Activated CD8-positive, alpha-beta memory T cell treated with anti-CD3 and anti-CD28 coated beads for 24 hours (primary cell): ENCODE measurements at regions not wholly inside any gene's neighbourhood (a gene's known extent, or its start where the extent isn't known, plus 50 kb on each side); places are given as distances from the start of the nearest gene placed in this dataset.
A peak's percentile ranks its signal among the peaks of the same experiment; 100 is the strongest.

ENCODE experiments used
- DNase-seq: peaks from one replicate; pipeline ENCODE4 v3.0.0-alpha.2; 2020

DNA sequence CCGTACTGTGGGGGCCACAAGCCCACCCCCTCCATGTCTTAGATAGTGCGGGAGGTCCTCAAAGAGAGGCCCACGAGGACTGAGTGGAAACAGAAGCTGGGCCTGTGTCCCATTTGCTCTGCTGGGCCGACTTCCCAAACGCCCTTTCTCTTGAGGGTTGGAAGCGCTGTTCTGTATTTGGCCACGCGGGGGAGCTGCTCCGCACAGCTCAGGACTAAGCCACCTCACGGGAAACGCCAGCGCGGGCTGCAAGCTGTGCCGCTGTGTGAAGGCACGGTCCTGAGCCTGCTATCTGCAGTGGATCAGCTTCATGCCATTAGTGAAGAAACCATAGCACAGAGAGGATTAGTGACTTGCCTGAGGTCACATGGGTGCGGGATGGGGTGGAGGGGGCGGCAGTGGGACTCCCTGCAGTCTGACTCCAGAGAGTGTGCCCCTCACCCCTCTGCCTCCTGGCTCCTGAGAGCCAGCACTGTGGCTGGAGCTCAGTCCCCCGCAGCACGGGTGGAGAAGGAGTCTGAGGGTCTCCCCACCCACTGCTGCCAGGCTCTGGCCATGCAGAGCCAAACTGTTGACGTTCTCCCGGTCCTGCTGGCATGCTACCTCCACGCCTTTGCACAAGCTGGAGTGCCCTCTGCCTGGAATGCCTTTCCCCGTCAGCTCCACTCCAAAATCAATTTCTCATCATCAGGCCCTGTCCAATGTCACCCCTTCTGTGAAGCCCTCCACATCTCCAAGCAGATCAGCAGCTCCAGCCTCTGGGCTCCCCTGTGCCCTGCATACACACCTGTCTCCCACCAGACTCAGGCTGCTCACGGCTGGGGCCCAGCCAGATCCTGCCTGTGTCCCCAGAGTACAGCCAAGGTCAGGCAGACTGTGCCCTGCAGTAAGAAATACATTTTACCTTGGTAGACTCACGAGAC, 51.5 kb upstream of the LRRC32 start:
- DNase-seq = peak; percentile 91

DNA sequence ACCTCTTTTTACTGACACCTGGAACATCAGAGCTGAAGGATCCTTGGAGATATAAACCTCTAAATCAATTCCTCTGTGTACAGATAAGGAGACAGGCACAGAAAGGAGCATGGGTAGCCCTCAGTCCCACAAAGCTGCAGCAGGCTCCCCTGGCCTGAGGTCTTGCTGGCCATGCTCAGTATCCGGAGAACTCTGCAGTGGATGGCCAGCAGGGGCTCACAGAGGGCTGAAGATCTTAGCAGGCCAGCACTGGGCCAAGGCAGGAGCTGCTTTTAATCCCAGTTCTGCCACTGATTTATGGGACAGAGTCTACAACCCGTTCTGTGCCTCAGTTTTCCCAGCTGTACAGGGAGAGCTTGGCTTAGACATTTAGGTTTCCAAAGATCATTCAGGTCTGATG, 52.6 kb upstream of the LRRC32 start:
- DNase-seq = no peak

DNA sequence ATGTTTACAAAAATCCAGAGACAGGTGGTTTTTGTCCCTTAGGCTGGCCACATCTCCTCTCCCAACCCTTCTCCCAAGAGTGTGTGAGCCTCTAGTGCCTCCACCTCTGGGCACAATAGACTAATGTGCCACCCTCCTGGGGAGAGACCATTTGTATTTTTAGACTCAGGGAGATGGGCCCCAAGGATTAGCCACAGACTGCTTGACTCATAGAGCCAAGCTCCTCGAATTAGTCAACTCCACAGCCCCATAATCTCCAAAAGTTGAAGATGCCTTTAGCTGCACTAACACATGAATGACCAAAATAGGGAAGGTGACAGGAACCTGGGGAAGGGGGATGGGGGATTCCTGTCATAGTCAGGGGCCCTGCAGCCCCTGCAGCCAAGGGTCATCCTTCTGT, 53.0 kb upstream of the LRRC32 start:
- no peak for DNase-seq

DNA sequence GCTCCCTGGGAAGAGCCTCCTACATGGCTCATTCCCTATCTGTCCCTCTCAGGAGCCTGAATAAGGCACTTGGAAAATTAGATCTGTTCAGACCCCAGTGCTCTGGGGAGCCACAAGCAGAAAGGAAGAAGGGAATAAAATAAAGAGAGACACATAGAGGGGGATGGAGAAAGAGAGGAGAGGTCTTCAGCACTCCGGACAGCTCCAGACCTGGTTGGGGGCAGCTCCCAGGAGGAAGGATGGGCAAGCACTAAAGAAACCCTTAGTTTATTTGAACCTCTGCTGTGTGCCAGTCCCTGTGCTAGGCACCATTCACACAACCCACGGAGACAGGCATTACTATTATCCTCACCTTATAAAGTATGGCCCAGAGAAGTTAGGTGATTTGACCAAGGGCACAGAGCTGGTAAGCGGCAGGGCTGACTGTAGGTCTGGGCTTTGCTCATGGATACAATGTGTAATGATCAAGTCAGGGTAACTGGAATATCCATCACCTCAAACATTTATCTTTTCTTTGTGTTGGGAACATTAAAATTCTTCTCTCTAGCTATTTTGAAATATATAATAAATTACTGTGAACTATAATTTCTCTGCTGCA, 53.7 kb upstream of the LRRC32 start:
- no peak for DNase-seq

DNA sequence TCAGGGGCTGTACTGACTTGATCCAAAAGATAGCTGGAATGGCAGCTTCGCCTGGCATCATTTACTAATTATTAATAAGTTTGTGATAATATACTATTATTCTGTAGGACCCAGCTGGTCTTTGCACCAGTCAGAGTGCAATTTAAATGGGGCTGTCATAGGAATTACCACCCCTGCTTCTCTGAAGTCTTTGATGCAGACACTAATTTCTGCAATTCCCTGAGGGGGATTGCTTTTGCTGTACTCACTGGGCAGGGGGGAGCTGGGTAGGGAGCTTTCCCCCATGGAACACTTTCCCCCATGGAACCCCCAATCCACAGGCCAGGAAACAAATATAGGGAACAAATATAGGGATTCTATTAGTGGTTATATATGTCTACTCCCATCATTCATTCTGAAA, 54.9 kb upstream of the TSKU start:
- no peak for DNase-seq

DNA sequence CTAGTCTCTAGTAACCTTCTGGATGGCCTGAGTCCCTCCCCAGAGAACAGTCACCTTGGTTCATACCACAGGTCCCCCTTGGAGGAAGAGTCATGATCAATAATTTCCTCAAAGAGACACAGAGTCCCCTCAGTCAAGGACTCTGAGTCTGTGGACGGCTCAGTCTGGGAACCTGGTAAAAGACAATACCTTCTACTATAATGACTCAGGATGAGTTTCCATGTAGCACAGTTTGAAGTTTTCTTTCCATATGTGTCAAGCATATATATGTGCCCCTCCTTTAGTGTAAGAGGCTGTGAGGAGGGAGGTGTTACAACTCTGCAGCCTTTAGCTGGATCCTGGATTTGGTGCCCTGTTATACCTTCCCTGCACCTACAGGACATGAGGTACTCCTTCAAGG, 54.4 kb upstream of the TSKU start:
- DNase-seq = no peak

DNA sequence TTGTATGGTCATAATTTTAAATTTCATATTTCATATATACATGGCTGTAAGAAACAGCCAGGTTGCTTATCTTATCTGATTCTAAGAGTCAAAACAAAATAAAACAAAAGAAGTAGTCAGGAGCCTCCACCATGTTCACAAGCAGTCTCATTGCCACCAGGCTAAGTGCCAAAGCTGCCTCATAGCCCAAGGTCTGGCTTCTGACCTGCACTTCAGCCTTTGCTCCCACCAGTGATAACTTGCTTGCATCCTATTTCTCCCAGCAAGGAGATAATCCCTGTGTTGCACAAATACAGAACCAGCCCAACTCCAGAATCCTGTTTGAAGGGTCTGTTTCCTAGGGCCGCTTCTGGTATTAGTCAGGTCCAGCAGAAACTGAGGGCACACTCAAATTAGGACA, 53.9 kb upstream of the TSKU start:
- no peak for DNase-seq

DNA sequence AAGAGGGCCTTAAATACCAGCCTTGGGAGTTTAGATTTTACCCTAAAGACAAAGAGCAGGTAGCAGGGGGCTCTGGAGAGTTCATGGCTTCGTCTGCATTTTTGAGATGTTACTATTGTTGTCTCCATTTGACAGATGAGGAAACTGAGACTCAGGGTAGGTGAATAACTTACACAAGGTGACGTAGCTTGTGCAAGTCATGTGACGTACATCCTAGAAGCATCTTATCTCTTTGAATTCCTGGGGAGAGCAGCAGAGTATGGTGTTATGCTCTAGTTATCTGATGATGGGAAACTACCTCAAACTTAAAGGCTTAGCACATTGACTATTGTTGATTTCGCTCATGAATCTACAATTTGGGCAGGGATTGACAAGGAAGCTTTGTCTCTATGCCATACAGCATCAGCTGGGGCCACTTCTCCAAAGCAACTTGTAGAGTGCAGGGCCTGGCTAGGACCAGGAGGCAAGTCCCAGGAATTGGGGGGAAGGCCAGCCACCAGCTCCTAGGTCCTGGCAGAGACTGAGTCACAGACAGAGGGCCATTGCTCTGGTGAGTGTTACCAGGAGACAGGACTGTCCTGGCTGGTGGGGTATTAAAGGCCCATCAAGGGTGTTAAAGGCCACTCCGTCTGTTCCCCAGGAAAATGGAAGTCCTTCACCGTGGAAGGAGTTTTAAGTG, 52.1 kb upstream of the TSKU start:
- DNase-seq = no peak

DNA sequence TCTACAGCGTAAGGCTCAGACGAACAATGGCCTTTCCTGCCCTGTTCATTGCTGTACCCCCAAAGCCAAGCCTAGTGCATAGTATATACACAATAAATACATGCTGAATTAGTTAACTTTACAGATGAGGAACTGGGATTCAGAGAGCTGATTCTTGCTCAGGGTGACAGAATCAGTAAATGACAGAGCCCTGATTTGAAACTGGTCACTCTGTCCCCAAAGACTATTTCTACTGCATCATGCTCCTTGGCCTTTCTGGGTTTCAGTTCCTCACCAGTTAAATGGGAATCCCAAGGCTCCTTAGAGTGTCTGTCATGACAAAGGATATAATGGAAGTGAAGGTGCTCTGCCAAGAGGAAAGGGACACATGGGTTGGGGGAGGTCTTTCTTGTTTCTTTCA, 50.5 kb upstream of the TSKU start:
- no peak for DNase-seq
